ENCODE measurements at regions not wholly inside any gene's neighbourhood (a gene's known extent, or its start where the extent isn't known, plus 50 kb on each side); places are given as distances from the start of the nearest gene placed in this dataset.
A peak's percentile ranks its signal among the peaks of the same experiment; 100 is the strongest.

DNA sequence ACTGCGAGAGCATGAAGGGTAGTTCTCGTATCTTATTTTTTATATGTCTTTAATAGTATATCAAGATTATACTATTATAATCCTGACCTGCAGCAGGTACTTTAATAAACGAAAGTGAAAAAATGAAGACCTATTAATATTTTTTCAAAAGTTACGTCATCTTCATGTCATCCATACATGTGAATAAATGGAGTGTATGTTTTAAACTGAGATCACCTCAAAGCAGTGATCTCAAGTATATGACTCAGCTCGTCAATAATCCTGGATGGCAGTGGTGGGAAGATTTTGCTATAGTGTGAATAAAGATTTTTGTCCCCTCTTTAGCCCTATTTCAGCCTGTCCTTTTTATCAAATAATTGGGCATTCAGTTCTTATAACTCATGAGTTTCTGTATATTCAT, 166.3 kb upstream of the FBXO11 start:
- H3K4me3 ChIP-seq = no peak overlapping the region
- H3K9ac ChIP-seq (ENCODE audit: insufficient read depth in 1 of 2, low read depth in 2 of 2, low read length in 2 of 2) = no peak overlapping the region
- FAIRE-seq (no peak), DNase-seq (ENCODE audit: extremely low read depth in 1 of 4, low spot score in 3 of 4) (no peak), ATAC-seq (no peak)
- H3K9me1 ChIP-seq (ENCODE audit: control insufficient read depth, insufficient read depth, low read length) = no peaks in the 10 kb centered on the region
- no peaks in the 10 kb centered on the region for H3K9me3 ChIP-seq (replicated peaks; ENCODE audit: control insufficient read depth, insufficient read depth, low read depth, low read length)
- no peaks in the 10 kb centered on the region for H3K4me1 ChIP-seq (replicated peaks in 1 of 2; ENCODE audit: control insufficient read depth in 2 of 2, insufficient read depth in 2 of 2, low read length in 2 of 2)
- POLR2A ChIA-PET = interaction anchor here (1.5 kb wide), 1 partner anchor 9 kb away, joined by 5 read pairs; no protein-coding TSS in a partner anchor
- CTCF ChIA-PET (ENCODE audit: low intra/inter-chr PET ratio) = no interaction called here
- no peak overlapping the region for H2AFZ ChIP-seq (ENCODE audit: low read depth, low read length)
- no peaks in the 10 kb centered on the region for H3K79me2 ChIP-seq (ENCODE audit: control insufficient read depth, insufficient read depth, low read length)
- H3K27ac ChIP-seq (ENCODE audit: extremely low read depth, low read depth, low read length) = no peak overlapping the region
- H3K36me3 ChIP-seq (ENCODE audit: control insufficient read depth, insufficient read depth, low read length) = no peaks in the 10 kb centered on the region
- H3K4me2 ChIP-seq (ENCODE audit: insufficient read depth, low read length) = no peak overlapping the region
- WGBS (ENCODE audit: insufficient coverage, low coverage, missing lambda C conversion rate) = 1% methylated on average over 5 of the region's 5 CpGs
- H3K27me3 ChIP-seq (ENCODE audit: control insufficient read depth in 2 of 2, insufficient read depth in 2 of 2, low read length in 2 of 2) = peaks cover 32 to 49% of the 10 kb centered on the region in 2 experiments
- in situ Hi-C loops (cut with MboI) (no loop called here), intact Hi-C loops (cut with micrococcal nuclease) (no loop called here)
- TF ChIP-seq, protein P1, sequence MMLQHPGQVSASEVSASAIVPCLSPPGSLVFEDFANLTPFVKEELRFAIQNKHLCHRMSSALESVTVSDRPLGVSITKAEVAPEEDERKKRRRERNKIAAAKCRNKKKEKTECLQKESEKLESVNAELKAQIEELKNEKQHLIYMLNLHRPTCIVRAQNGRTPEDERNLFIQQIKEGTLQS (IDR thresholded peaks at IDR 0.05) = peak; percentile 74
- TF ChIP-seq, protein P1 (CRISPR knock-in tag; conservative IDR thresholded peaks at IDR 0.05) = no peak
- TF ChIP-seq FOXA3 (CRISPR knock-in tag; conservative IDR thresholded peaks at IDR 0.05 in 1 of 2, IDR thresholded peaks at IDR 0.05 in 1 of 2) = no peak
- TF ChIP-seq CEBPG (CRISPR knock-in tag; IDR thresholded peaks at IDR 0.05) = no peak
- TF ChIP-seq CEBPG (tag; conservative IDR thresholded peaks at IDR 0.05 in 1 of 2, IDR thresholded peaks at IDR 0.05 in 1 of 2) = 0 out of 4 replicates have a peak, but pooled peaks of 1 of the 2 experiments have one; percentile 38
- TF ChIP-seq, protein P2, sequence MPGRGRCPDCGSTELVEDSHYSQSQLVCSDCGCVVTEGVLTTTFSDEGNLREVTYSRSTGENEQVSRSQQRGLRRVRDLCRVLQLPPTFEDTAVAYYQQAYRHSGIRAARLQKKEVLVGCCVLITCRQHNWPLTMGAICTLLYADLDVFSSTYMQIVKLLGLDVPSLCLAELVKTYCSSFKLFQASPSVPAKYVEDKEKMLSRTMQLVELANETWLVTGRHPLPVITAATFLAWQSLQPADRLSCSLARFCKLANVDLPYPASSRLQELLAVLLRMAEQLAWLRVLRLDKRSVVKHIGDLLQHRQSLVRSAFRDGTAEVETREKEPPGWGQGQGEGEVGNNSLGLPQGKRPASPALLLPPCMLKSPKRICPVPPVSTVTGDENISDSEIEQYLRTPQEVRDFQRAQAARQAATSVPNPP (IDR thresholded peaks at IDR 0.05; ENCODE audit: borderline replicate concordance, insufficient read depth, insufficient read length) = no peak
- BruUV-seq (replicated peaks) = no TSS peak
- H4K20me1 ChIP-seq (replicated peaks; ENCODE audit: control insufficient read depth, insufficient read depth, low read length) = no peaks in the 10 kb centered on the region

All from K562 (cell line).